NCI-H82 treated with DMSO at 0.1 percent for 48 hours (cell line): ENCODE measurements at regions not wholly inside any gene's neighbourhood (a gene's known extent, or its start where the extent isn't known, plus 50 kb on each side); places are given as distances from the start of the nearest gene placed in this dataset.

Experiments used
- DNase-seq: peaks from one replicate; lab custom pipeline; 2025; ENCODE audit not compliant: unreplicated experiment; lab: John Stamatoyannopoulos, UW

DNA sequence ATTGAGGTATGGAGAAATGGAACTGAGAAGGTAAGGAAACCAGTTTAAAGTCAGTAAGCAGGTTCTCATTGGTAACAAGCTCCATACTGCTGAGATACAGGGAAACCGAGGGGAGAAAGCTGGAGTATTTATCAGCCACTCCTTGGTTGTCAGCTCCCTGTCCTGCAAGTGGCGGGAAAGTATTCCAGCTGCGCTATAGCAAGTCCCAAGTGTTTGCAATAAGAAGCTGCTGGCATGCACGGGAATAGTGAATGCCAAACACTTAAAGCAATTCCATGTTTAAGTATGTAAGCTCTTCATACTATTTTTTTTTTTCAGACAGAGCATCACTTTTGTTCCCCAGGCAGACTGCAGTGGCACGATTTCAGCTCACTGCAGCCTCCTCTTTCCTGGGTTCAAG, 1601.1 kb downstream of the SUCLG1 start:
- no peak for DNase-seq

DNA sequence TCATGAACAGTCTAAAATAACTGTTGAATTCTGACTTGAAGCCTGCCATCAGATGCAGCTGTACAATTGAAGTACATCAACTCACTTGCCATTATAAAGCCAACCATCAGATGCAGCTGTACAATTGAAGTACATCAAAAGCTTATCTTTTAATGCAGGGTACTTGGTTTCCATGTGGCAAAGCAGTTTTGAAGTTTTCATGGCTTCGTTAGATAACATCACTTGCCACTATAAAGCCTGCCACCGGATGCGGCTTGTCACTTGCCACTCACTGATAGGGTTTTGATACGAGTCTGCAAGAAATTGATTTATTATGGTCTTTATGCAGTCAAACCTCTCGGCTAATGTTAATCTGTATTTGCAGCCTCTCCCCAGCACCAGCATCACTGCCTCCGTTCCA, 1605.8 kb downstream of the SUCLG1 start:
- no peak for DNase-seq

DNA sequence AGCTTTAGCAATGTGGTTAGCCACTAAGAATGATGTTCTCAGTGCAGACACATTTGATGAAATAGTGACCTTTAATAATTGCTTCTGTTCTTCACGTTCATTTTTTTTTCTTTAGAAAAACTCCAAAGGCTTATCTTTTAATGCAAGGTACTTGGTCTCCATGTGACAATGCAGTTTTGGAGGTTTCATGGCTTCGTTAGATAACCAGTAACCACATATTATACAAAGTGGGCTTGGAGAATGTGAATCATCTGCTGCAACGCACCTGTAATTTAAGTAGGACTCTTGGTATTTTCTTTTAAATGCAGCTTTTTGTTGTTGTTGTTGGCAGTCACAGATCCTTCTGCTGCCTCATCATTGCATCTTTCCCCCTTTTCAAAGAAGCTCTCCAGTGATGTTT, 1606.3 kb downstream of the SUCLG1 start:
- no peak for DNase-seq

- DNase-seq = no peak
These were observed 1610.8 kb downstream of the SUCLG1 start for GRCh38 chr2:82848285-82848684.

GRCh38 chr2:82839036-82839435, 1620.0 kb downstream of the SUCLG1 start:
- no peak for DNase-seq

DNA sequence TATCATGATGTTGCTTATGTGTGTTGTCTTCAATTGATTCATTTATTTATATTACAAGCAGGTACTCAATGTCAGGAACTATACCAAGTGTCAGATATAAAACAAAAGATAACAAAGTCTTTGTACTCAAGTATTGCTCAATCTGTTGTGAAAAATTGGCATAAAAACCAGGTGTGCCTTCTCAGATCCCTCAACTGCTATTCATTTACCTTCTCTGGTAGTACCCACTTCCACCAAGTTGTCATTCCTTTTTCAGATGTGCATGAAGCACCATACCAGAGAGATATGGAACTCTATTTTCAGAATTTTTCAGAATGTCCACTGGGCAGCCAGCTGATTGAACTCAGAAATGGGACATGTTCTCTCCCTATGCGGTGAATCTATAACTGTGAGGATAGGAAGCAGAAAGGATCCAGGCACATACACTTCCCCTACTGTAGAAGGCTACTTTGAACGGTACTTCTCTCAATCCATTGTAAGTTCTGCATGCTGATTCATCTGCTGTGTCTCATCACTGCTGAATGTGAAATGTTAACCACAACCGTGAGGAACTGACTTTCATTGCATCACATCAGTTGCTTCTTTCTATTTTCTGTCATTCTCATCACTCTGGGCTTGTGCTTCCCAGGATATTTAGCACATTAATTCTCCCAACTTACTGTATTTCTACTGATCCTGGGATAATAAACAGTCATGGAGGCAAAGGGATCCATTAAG, 1621.3 kb downstream of the SUCLG1 start:
- no peak for DNase-seq

- DNase-seq = no peak
These were observed 1624.2 kb downstream of the SUCLG1 start for GRCh38 chr2:82834893-82835292.

DNA sequence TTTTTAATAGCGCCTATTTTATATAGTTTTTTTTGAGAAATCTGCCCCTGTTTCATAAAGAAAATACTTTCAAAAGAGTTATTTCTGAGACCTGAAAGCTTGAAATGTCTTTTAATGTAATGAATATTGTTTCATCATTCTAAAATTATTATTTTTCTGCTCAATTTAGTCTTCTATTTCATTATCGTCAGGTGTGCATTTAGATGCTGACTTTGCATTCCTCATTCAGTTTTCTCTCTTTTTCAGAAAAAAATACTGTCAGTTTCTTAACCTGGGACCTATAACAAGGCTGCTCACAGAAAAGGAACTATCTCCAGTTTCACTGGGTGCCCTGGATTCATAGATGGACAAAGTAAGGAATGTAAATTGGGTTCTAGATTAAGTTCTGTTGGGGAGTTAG, 1631.7 kb downstream of the SUCLG1 start:
- DNase-seq = no peak

DNA sequence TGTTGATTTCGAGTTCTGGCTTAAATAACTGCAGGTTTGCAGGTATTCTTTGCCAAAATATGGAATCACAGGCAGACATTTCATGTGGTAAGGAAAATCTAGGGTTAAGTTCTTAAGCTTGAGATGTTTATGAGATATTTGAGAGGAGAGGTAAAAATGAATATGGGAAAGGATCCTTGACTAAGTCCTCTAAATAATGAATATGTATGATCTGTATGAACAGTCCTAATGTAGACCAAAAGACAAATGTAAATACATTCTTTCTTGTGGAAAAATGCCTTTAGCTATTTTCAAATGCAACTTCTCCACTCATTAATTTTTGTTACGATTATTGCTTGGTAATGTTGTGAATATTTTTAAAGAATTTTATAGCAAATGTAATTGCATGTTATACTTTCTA, 1632.6 kb downstream of the SUCLG1 start:
- DNase-seq = no peak

- DNase-seq = no peak
These were observed 1633.5 kb downstream of the SUCLG1 start for GRCh38 chr2:82825410-82826090.

DNA sequence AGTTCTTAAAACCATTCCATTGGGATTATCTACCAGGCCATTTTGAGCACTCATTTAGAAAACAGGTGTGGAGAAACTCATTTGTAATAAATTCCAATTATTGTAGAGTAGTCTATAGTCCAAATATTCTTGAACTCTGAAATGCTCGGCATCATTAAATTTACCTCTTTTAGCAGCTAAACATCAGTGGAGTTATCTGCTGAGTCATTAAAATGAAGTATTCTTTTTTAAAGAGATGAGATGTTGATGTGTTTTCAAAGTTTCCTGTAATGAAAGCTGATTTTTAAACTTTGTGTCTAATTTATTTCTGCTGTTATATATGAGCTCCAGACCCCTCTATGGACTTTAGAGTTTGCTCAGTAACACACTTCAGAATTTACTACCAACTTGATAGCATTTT, 1635.2 kb downstream of the SUCLG1 start:
- DNase-seq = no peak

DNA sequence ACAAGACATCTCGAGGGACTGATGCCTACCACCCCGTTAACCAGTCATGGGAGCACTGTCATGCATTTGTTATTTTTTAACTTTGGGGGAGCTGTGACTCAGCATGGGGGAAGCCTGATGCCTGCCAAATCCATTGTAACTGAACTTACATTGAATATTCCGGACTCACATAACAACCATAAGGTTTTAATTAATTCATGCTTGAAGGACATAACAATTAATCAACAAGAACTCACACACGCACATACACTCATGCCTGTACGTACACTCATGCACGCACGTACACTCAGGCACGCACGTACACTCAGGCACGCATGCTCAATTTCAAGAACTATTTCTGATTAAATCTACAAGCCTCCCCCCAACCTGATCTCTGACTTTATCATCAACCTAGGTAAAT, 1639.1 kb downstream of the SUCLG1 start:
- DNase-seq = no peak

DNA sequence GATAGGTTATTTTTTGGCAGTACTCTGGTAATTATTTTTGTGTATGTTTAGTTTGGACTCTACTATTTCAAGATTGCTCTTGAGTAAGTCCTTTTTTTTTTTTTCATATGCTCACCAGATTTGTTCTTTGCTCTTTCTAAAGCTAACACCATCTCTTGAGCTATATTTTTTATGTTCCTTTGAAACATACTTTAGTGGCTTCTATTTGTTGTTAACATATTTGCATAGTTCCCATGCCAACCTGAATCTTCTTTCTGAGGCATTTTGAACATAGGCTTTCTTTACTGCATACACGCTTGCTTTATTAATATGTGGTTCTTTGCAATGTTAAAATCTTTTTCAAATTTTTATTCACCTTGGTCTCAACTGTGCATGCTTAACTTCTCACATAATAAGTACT, 1644.9 kb downstream of the SUCLG1 start:
- no peak for DNase-seq

DNA sequence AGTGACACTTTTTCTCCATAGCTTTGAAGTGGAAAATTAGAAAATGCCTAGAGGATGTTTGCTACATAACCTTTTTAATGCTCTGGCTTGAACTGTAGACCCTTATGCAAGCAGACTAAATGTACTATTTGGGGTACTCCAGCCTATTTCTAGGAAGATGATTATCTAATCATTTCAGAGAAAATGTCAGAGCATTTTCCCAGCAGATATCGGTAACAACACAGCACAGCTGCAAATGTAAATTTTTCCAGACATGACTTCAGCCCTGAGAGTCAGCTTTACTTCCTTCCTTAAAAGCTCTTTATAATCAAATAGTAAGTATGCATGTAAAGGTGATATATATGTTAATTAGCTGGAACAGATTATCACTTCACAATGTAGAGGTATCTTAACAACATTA, 1647.1 kb downstream of the SUCLG1 start:
- no peak for DNase-seq

DNA sequence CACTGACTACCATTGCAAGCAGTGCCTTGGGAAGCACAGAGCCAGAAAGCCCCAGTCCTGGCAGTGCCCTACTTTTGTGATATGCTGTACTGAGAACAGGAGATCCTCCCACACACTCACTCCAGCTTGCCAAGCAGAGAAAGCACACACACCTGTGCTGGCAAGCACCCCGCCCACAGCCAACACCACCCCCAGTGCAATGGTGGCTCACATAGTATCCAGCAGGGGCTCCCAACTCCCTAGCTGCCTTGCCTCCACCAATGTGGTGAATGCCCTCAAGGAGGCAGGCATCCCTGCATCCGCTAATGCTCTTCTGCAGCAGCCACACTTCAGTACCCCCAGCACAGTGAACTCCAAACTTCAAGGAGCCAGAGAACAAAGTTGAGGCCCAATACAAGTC, 1655.8 kb downstream of the SUCLG1 start:
- no peak for DNase-seq

DNA sequence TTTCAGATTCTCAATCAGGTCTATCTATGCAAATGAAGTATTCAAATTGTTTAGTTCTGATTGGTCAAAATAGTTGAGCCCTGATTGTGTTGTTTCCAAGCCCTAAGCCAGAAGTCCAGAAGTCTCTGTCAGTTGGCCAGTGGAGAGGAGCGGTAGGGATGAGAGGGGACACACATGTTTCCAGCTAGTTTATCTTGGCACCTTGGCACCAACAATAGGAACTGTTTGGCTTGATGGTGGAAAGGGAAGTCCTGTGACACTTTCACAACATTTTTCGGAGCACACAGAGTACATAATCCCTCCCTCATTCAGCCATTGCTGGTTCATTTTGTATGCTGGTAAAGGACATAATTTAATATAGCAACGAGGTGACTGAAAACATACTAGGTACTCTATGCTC, 1661.6 kb downstream of the SUCLG1 start:
- DNase-seq = no peak

- no peak for DNase-seq
These were observed 1662.9 kb downstream of the SUCLG1 start for GRCh38 chr2:82796132-82796531.

DNA sequence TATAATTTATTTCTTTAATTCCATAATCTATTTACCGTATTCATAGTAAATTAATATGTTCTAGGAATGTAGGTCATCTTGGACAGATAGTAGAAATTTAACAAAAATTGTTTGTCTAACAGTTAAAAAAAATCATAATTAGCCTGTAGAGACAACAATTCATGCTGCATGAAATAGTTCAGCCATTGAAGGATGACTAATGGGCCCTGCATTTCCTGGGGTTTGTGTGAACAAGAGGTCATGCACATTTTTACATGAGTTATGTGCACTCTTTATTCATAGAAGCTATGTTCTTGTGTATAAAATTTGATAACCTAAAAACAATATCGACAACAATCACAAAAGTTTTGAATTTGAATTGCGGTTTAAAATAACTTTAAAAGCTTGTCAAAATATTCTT, 1663.6 kb downstream of the SUCLG1 start:
- DNase-seq = no peak

GRCh38 chr2:82793711-82794435, 1665.2 kb downstream of the SUCLG1 start:
- DNase-seq = no peak

DNA sequence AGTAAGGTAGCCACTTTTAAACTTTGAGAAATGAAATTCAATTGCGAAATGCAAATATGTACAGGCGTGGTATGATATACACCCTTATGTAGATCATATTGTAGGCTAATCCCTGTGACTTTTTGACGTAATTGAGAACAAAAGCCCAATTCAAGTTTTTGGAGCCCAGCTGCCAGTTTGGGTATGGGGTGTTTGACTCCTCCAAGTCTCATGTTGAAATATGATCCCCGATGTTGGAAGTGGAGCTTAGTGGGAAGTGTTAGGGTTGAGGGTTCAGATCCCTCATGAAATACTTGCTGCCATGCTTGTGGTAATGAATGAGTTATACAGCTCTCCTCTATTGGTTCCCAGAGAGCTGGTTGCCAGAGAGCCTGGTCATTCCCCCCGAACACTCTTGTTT, 1666.8 kb downstream of the SUCLG1 start:
- no peak for DNase-seq

- no peak for DNase-seq
These were observed 1668.7 kb downstream of the SUCLG1 start for GRCh38 chr2:82790206-82791021.

GRCh38 chr2:82789851-82790205, 1669.3 kb downstream of the SUCLG1 start:
- no peak for DNase-seq
